ENCODE measurements at regions not wholly inside any gene's neighbourhood (a gene's known extent, or its start where the extent isn't known, plus 50 kb on each side); places are given as distances from the start of the nearest gene placed in this dataset.
"Not testable (repeated sequence)": the region's sequence is repeated elsewhere in the genome, so short reads cannot be mapped to it uniquely, and the experiment has no call there.

- no peak for DNase-seq
These were observed 106.0 kb downstream of the CDC7 start for GRCh38 chr1:91606546-91607078.

DNA sequence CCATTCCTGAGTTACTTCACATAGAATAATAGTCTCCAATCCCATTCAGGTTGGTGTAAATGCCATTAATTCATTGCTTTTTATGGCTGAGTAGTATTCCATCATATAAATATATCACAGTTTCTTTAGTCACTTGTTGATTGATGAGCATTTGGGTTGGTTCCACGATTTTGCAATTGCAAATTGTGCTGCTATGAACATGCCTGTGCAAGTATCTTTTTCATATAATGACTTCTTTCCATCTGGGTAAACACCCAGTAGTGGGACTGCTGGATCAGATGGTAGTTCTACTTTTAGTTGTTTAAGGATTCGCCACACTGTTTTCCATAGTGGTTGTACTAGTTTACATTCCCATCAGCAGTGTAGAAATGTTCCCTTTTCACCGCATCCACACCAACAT, 107.0 kb downstream of the CDC7 start:
- not testable (repeated sequence) for DNase-seq

GRCh38 chr1:91608876-91609275, 108.2 kb downstream of the CDC7 start:
- no peak for DNase-seq

- no peak for DNase-seq
These were observed 108.9 kb downstream of the CDC7 start for GRCh38 chr1:91609551-91609950.

DNA sequence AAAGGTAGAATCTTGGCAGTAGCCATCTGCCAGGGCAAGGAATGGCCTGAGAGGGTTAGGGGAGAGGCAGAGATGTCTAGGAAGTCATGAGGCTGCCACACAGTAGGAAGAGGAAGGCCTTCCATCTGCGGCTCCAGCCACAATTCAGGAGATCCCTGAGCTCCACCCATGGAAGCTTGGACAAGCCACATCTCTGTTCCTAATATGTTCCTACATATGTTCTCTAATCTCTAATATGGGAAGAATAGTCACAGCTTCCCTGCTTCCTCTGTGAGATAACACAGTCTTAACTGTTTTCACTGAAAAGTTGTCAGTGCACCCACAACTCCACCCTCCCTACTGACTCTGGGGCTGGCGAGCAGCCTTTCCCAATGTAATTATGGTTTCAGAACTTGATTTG, 109.5 kb downstream of the CDC7 start:
- DNase-seq = no peak

- DNase-seq = no peak
These were observed 110.1 kb downstream of the CDC7 start for GRCh38 chr1:91610789-91611188.

DNA sequence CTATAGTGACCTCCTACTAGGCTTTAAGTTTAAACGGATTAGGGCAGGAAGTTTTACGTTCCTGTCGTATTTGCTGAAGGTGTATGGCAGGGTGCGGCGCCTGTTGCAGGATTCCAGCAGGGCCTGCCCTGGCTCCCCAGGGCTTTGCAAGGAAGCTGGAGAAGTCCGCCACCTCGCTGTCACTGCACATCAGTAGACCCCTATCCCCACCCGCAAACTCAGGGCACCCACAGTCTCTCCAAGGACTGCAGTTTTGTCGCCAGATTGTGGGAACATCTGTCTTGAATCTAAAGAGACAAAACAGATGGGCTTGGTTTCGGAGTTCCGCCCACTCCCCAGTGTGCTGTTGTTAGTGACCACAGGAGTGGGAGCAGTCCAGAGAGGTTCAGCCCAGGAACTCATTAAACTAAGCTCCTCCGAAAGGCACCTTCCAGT, 110.8 kb downstream of the CDC7 start:
- DNase-seq = no peak

- DNase-seq = no peak
These were observed 112.9 kb downstream of the CDC7 start for GRCh38 chr1:91613595-91613994.

DNA sequence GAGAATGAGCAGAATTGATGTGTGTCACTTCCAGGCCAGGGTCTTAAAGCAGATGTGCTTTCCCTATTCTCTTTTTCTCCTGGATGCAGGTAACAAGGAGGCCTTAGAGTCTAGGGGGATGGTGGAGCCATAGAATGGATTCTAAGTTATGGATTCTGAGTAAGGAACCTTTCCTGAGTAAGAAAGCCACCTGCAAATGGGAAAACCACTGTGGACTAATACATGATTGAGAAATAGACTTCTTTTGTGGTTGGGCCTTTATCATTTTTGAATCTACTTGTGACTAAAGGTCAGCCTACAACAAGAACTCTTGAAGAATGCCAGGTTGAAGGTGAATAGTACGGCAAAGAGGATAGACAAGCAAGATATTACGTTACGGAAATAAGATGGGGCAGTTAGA, 116.1 kb downstream of the CDC7 start:
- no peak for DNase-seq

GRCh38 chr1:91617285-91617765, 116.7 kb downstream of the CDC7 start:
- no peak for DNase-seq

DNA sequence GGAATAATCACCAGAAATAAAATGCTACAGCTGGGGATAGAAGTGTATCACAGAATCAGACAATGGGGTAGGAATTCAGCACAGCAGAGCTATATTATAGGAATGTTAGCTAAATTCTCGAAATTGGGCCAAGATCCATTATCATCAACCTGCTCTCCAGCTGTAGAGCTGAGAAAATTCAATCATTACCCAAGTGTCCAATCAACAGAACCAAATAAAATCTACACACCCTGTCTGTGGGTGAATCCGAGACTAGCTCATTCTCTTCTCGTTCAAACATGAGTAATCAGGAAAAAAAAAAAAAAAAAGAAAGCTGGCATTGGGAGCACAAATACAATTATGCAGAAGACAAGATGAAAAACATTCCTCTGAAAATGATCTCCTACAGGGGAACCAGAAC, 119.2 kb downstream of the CDC7 start:
- DNase-seq = no peak

- no peak for DNase-seq
These were observed 120.7 kb downstream of the CDC7 start for GRCh38 chr1:91621360-91621759.

- DNase-seq = no peak
These were observed 121.3 kb downstream of the CDC7 start for GRCh38 chr1:91621907-91622306.

- no peak for DNase-seq
These were observed 122.0 kb downstream of the CDC7 start for GRCh38 chr1:91622616-91623015.

GRCh38 chr1:91623020-91623419, 122.4 kb downstream of the CDC7 start:
- no peak for DNase-seq

- no peak for DNase-seq
These were observed 123.7 kb downstream of the CDC7 start for GRCh38 chr1:91624331-91624730.

Measured in activated CD4-positive, alpha-beta T cell treated with anti-CD3 and anti-CD28 coated beads, Interleukin-2, amount 50 U/mL, for 16 hours (primary cell).